GM19467 (cell line): ENCODE measurements at regions not wholly inside any gene's neighbourhood (a gene's known extent, or its start where the extent isn't known, plus 50 kb on each side); places are given as distances from the start of the nearest gene placed in this dataset.

Source experiments
- ATAC-seq: cut with Tn5 transposase; IDR thresholded peaks from one replicate; pipeline ENCODE4 v1.9.1; 2021; ENCODE audit warnings: mild to moderate bottlenecking, moderate library complexity; ENCODE audit not compliant: unreplicated experiment

DNA sequence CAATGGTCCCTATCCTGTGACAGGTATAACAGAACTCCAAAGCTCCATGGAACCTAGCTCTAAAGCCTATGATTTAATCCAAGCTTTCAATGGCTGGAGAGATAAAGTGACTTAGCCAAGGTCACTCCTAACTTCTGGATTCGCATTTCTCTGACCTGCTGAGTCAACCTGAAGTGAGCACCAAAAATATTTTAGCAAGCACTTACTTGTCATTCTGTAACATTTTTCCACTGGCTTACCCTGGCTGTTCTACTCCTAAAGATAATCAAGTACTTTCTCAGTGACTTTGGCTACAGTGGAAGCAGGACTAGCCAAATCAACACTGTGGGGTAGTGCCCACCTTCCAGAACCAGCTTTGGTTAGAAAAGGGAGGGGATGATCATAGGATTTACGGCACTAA is 188.3 kb downstream of the OGFRL1 start:
- no peak for ATAC-seq

DNA sequence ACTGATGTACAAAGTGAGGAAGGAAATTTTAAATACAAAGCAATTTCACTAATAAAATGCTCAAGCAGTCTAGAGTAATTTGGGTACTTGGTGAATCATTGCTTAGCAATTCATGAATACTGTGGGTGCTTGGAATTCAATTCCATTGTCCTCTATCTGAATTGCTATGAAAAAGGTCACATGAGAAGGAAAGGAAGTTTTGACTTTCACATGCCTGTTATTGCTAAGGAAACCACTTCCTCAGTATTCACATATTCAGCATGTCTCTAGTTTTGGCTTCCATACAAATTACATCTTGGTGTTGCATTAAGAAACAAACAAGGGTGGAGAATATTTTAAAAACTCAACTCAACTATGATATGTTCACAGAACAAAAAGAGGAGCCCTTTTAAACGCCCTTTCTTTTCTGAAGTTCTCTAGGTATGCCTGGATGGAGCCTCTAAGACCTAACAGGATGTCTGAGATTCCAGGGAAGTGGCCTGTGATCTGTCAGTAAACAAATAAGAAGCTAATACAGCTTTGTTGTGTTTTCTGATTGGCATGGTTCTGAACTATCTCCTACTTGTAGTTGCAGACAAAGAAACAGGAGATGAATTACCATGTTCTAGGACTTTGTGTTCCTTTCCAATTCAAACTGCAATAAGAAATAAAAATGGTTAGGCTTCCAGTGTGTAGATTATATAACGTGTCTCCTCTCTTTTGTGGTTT is 190.4 kb downstream of the OGFRL1 start:
- no peak for ATAC-seq

DNA sequence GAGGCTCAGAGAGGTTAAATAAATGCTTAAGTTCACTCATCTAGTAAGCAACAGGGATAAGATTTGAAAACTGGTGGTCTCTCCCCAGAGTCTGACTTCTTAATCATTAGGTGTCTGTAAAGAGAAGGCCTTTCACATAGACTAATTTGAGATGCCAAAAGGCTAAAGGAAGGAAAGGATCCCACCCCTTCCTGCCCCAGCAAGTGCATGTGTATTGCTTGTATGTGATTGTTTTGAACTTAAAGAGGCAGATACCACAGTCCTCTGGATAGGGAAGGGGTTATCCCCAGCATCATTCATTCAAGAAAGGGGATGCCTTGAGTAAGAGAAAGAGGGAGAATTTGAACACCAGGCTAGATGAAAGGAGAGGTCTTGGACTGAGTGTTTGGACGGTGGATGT is 192.0 kb downstream of the OGFRL1 start:
- no peak for ATAC-seq

DNA sequence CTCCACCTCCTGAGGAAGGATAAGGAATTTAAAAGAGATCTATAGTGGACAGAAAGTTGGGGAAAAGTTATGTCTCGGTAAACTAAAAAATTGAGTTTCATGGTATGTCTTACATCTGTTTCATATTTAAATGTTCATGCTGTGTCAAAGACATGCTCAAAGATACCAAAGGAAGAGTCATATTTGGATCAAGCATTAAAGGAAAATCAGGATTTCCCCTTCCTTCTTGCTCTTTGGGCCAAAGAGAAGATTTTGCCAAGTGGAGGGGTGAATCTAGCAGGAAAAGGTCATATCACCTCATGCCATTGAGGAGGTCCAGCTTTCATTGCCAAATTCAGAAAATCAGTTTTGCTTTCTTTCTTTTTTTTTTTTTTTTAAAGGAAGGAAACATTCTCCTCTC is 192.4 kb downstream of the OGFRL1 start:
- no peak for ATAC-seq

DNA sequence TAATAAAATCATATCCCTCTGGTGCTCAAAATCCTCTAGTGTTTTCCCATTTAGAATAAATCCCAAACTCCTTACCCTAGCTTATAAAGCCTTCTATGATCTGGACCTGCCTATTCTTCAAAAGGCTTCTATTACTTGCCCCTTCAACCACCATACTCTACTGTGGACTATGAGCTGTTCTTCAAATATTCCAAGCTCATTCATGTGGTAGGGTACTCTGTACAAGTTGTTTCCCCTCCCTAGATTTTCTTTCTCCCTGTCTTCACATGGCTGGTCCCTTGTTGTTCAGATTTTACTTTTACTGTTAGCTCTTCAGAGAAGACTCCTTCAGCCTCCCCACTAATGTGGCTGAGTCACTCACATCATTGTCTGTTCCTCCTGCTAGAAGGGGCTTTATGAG is 193.2 kb downstream of the OGFRL1 start:
- no peak for ATAC-seq

DNA sequence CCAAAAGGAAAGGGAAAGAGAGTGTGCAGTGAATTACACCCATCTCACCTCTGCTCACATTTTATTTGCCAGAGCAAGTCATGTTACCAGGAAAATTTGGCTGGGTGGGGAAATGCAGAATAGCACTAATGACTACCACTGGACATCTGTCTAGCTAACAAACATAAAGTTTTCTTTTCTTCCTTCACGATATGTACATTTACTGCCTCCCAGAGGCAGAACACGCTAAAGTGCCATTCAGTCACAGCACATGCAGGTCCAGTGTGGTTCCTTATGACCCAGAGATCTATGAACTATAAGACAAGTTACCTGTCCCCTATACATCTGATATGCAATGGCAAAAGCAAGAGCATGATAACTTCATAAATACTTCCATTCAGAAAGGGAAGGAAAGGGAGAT is 194.1 kb downstream of the OGFRL1 start:
- no peak for ATAC-seq

DNA sequence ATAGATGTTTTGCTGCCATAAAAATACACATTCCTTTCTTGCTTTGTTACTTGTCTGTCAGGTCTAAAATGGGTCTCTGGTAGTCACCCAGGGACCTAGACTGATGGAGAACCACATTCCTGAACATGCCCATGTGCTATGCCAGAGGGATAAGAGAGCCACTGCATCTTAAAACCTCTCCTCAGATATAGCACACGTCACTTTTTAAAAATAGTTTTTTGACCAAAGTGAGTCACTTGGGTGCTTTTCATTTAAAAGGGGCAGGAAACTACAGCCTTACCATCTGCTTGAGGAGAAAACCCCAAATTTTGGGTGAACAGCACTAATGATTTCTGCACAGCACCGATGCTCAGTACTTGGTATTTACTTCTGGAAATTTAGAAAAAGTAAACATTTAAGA is 197.8 kb downstream of the OGFRL1 start:
- ATAC-seq, result no peak

DNA sequence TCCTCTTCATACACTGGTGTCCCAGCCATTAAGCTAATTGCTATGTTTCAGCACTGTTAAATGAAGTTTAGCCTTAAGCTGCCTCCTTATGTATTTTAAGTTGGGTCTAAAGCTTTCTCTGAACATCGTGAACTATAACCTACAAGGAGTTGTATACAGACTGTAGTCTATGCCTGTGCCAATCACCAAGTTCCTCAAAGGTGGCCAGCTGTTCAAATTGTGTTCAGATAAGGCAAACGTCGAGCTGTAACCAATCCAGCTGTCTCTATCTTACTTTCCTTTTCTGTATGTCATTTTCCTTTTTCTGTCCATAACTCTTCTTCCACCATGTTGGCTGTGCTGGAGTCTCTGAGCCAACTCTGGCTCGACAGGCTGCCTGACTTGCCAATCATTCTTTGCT is 199.6 kb downstream of the OGFRL1 start:
- no peak for ATAC-seq

DNA sequence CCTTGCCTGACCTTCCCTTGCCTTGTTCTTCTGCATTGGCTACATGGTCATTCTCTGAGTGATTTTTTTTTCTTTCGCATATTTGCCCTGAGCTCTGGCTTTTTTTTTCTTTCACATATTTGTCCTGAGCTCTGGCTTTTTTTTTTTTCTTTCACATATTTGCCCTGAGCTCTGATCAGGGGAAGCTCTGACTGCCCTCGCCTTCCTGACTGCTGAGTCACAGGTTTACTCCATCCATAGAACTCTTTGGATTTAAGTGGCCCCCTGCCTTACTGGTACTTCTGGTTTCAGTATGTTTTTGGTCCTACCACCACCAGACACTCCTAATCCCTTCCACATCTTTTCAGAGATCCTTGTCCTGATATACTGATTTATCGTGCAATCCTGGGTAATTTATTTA is 201.1 kb downstream of the OGFRL1 start:
- ATAC-seq, result no peak

DNA sequence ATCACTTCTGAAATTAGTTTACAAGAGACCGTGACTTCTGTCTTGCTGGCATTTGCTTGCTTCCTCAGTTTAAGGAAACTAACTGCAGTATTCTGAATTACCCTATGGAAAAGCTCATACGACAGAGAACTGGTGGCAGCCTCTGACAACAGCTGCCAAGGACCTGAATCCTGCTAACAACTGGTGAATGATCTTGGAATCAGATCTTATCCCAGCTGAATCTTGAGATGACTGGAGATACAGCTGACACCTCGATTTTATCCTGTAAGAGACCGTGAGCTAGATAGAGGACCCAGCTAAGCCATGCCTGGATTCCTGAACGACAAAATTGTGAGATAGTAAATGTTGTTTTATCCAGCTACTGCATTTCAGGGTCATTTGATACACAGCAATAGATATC is 202.3 kb downstream of the OGFRL1 start:
- ATAC-seq, result no peak

DNA sequence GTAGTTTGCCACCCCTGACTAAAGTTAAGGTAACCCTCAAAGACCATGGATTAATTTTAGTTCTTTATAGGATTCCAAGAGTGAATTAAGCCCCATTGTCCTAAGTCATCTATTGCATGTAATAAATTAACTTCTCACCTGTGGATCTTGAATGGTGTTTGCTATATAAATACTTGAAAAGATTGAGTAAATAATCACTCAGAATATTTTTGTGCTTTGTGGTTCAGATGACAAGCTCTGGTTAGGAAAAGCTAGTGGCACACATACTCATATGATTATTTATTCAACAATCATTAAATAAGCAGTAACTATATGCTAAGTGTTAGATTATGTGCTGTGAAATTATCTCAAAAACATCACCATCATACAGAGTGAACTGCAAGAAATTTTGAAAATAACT is 203.2 kb downstream of the OGFRL1 start:
- no peak for ATAC-seq

DNA sequence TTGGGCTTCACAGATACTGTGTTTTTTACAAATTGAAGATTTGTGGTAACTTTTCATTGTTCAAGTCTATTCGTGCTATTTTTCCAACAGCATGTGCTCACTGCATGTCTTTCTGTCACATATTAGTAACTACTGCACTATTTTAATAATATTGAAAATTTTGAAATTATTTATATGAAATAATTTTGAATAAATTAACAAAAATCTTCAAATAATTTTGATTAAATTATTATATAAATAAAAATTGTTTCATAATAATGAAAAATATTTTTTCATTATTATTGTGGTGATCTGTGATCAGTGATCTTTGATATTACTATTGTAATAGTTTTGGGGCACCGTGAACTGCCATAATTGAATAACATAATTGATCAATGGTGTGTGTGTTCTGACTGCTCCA is 204.1 kb downstream of the OGFRL1 start:
- no peak for ATAC-seq

DNA sequence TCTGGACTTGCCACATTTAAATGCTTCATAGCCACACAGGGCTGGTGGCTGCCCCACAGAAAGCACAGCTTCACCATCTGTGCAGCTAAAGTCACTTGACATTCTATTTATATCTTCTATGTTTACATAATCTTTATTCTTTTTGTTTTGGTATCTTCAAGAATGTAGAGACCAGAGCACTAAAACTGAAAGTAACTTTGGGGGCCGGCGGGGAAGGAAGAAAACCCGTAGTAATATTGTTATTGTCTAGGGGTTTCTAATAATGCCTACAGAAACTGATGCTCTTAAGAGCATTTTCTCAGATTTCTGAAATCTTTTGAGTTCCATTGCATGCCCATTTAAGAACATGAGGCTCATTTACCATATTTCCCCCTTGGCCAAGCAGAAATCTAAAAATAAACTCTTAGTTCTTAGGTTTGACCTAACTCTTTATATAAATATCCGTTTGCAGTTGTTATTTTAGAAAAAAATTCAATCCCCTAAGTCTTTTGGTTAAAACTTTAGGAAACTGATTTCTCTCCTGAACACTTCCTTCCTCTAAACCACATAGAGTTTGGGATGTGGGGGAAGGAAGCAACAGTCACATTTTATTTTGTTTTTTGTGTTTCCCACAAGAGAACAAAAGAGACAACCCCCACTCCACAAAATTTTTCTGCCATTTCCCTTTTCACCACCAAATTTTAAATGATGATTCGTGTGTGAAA is 207.6 kb downstream of the OGFRL1 start:
- ATAC-seq, result peak; percentile 99

DNA sequence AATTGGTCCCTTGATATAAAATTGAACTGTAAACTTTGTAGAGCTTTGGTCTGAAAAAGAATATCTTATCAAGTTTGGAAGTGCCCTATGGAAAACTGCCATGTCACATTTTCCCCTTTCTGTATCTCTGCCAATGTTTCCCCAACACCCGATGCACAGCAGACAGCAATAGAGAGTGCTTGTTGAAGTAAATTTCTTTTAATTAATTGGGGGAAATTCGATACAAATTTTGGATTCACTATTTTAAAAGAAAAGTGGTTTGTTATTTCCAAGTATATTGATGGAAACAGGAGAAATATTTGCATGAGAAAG is 208.1 kb downstream of the OGFRL1 start:
- no peak for ATAC-seq

DNA sequence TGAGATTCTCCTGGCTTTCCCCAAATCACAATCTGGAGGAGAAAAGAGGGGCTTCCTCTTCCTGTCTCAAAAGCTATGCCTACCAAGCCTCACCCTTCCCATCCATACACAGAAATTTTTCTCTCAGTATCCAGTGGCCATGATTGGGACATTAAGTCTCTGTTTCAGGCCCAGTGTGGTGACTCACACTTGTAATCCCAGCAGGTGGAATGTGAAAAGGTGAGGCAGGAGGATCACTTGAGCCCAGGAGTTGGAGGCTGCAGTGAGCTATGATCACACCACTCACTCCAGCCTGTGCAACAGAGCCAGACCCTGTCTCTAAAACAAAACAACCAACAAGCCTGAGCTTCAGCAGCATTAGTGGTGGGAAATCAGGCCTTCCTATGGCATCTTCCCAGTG is 210.0 kb downstream of the OGFRL1 start:
- ATAC-seq, result no peak

DNA sequence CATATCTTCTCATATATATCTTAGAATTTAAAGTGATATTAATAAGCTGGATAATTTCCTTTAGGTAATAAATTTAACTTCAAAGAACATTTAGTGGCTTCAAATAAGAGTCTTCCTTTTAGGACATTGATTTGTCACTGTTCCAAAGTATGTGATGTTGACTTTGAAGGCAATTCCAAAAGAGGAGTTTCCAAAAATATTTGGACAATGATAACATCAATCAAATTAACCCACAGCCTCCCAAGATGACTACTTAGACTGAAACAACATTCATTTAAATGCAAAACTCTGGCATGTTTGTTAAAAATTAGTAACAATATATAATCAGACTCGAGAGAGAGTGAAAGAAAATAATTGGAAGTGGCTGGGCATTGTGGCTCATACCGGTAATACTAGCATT is 211.1 kb downstream of the OGFRL1 start:
- ATAC-seq, result no peak

DNA sequence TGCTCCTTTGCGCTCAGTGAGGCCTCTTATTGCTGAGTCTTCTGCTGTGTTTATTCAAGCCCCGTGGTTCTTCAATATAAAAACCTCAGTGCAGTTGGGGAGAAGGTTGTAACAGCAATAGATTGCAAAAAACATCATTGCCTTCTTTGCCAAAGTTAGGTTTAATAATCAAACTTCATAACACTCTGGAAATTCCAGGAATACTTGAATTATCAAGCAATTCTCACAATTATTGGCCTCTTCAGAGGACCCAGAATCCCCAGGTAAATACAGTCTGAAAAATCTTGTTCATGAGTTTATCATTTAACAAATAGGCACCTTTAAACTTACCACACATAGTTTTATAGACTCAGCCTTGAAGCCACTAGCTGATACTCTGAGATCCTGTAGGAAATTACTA is 213.6 kb downstream of the OGFRL1 start:
- ATAC-seq, result no peak

DNA sequence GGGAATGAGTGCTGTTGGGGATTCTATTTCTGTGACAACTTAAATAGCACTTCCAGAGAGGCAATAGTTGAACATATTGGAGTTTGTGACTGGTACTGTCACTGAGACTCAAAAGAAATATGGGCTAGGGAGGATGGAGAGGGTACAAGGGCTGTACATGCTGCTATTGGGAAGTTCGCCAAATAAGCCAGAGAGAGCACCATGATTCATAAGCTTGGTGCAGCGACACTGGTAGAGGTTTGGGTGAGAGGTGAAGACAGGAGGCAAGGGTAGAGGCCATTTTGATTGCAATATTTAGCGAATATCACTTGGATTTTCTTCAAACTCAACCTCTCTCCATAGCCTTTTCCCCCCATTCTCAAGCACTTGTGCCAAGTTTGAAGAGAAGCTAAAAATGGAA is 214.3 kb downstream of the OGFRL1 start:
- no peak for ATAC-seq

DNA sequence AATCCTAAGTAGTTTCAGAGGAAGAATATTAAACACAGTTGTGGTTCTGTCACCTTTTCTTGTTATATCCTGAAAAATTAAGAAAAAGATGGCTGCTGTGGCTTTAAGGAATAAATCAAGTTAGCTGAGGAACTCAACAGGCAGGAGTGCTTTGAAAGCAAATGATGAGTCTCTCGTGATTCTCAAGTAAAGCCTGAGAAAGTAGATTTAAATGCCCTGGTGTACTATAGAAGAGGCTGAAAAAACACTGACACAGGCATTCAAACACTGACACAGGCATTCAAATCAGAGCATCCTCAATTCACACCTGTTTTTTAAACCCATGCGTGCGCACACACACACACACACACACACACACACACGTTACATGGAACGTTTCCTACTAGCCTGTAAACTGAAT is 218.6 kb downstream of the OGFRL1 start:
- no peak for ATAC-seq

DNA sequence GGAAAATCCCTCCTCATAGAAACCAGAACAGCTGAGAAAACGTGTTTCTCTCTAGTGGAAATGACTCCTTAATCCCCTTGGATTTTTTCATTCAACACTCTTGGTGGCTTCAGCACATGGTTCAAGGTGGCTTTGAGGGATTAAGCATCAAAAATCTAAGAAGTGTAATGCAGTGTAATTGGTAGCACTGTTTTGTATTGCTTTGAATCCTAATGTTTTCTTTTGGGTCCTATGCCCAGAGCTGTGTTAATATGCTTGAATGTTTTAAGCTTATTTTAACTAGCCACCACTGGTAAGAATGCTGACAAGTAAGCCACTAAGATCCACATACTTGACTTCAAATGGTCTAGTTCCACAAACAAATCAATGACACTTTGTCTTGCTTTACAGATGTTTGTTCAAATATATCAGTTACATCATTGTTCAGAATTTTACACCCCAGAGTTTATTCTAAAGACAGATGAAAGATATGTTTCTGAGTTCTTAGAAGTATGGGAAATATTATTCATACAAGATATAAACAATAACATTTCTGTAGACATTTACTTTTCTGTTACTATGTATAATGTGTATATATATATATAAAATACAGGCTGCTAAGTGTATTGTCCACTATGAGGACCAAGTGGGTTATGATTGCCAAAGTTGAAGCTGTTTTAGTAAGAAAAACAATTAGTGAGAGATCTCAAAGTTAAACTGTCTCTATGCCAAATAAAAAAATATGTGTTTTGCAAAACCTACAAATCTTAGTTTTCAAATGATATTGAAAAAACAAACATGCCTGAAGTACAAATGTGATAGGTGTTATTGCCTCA is 220.8 kb downstream of the OGFRL1 start:
- ATAC-seq, result no peak

DNA sequence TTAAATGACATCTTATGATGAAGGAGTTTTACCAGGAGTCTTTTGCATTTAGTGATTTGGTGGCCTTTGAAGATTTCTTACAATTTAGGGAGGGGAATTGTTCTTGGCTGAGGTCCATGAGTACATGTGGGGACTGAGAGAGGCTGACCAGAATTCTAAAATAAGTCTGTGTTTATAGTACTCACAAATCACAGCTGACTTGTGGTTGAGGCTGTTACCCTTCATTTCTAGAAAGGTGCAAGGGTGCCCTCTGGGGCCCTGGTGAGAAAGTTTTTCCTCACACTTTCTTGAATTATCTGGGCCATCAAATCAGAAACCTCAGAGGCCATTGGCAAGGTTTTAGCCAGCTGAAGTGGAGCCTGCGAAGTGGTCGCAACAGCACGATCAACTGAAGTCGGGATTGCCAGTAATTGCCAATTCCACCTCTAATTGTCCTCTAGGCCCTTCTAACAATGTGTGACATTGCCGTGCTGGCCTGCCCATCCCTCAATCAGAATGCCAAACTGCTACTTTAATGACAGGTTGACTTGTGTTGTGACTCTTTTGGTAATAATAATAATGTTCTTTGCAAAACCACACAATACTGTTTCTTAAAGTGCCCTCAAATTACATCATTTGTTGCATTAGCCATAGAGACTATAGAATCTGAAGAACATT is 221.6 kb downstream of the OGFRL1 start:
- ATAC-seq, result peak; percentile 83

DNA sequence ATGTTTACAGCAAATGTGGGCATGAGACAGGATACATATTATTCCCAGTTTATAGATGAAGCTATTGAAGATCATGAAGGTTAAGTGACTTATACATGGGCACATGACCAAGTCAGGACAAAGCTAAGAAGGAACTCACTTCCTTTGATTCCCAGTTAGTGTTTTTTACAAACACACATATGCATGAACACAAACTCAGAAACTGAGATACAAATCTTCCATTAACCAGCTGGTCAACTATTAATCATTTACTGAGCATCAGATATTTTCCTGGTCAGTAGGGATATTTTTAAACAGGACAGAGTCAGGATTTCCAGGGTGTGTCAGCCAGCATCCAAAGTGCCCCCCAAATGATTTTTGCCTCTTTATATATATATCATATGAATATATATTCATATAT is 222.2 kb downstream of the OGFRL1 start:
- ATAC-seq, result no peak
